ENCODE measurements at regions not wholly inside any gene's neighbourhood (a gene's known extent, or its start where the extent isn't known, plus 50 kb on each side); places are given as distances from the start of the nearest gene placed in this dataset.

- H3K4me3 ChIP-seq: no peak overlapping the region
- no peak overlapping the region for H3K9ac ChIP-seq (ENCODE audit: low read depth in 2 of 2, low read length in 2 of 2)
- DNase-seq: no peak
- H3K4me1 ChIP-seq: no peaks in the 10 kb centered on the region
- no peak for TF ChIP-seq CTCF (IDR thresholded peaks at IDR 0.05)
- H3K36me3 ChIP-seq: no peaks in the 10 kb centered on the region
- intact Hi-C loops (cut with DNase I): no loop called here
- H3K9me3 ChIP-seq: no peaks in the 10 kb centered on the region
- no peaks in the 10 kb centered on the region for H3K27me3 ChIP-seq
- H3K27ac ChIP-seq: no peak overlapping the region
Observed at GRCh38 chr3:159841766-159842165, 146.9 kb upstream of the IL12A start.

DNA sequence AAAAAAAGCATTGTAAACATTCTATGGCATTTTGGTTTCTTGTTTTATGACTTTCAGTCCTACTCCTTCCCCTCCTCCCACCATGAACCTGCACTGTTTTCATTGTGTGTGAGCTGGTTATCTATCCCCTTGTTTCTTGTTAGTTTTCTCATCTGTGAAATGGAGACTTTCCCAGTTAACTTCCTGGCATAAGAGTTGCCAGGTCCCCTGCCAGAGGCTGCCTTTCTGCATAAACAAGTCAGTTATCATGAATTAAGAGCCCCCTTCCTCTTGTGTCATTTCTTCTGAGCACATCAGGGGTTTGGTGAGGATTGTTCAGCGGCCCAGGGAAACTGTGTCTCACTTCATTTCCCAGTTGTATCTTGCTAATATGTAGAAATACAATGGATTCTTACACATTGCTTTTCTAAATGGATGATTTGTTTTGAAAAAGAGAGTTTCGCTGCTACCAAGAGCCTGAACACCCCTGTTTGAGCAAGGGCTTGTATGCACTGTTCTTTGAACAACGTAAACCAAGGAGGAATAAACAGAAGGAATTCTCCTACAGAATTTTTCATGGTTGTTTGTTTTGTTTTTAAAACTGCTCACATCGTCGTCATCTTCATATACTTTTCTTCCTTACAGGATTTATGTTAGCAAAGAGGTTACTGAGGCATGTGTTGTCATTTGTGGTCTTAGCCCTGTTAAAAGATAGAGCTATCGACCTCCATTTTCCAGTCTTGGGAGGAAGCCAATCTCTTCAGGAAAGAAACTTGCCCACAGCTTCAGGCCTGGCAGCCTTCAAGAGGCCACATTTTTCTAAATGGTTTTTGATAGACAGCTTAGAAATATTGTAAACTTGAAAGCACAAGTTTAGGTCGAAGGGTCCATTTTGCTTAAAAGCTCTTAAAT is 144.6 kb upstream of the IL12A start:
- DNase-seq: no peak
- no peak overlapping the region for H3K9ac ChIP-seq (ENCODE audit: low read depth in 2 of 2, low read length in 2 of 2)
- H3K4me3 ChIP-seq: no peak overlapping the region
- TF ChIP-seq CTCF (IDR thresholded peaks at IDR 0.05): no peak
- intact Hi-C loops (cut with DNase I): no loop called here
- no peaks in the 10 kb centered on the region for H3K9me3 ChIP-seq
- no peaks in the 10 kb centered on the region for H3K36me3 ChIP-seq
- no peak overlapping the region for H3K27ac ChIP-seq
- H3K4me1 ChIP-seq: no peaks in the 10 kb centered on the region
- H3K27me3 ChIP-seq: no peaks in the 10 kb centered on the region

DNA sequence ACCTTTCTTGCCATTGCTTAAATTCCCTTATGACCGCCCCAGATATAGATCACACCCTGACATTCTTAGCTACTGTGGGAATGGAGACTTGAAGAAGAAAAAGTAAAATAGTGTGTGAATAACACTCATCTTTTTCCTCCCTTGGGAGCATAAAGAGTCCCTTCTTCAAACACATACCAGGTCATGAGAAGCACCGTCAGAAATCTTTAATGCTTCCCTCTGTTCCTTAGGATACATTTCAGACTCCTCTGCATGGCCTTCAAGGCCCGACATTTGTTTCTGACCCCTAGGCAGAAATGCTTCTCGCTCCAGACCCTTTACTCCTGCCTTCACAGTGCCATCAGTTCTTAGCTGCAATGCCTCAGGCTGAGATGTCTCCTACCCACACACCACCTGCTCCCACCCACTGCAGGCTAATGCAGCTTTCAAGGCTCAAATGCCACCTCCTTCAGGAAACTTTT is 143.8 kb upstream of the IL12A start:
- Histone ChIP-seq H3K9me3 (no peaks in the 10 kb centered on the region), H3K9ac (ENCODE audit: low read depth in 2 of 2, low read length in 2 of 2) (no peak overlapping the region), H3K27ac (no peak overlapping the region), H3K4me1 (no peaks in the 10 kb centered on the region), H3K4me3 (no peak overlapping the region), H3K36me3 (no peaks in the 10 kb centered on the region), H3K27me3 (no peaks in the 10 kb centered on the region)
- no peak for TF ChIP-seq CTCF (IDR thresholded peaks at IDR 0.05)
- intact Hi-C loops (cut with DNase I): no loop called here
- no peak for DNase-seq

DNA sequence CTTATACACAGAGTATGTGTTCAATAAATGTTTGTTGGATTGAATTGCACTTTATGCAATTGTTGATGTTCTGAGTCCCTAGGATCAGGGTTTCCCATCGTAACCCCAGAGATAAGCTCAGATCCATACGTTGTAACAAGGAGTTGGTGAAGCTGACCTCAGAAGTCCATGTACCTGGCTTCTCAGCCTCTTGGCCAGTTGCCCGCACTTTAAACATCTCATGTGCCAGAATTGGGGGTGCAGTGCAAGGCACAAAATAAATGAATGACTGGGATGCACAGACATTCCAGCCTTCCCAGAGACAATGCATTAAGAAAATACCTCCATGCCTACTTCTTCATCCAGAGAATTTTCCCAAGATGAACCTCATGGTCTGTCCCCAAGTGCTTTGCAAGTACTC is 142.9 kb upstream of the IL12A start:
- Histone ChIP-seq H3K9ac (ENCODE audit: low read depth in 2 of 2, low read length in 2 of 2) (no peak overlapping the region), H3K4me3 (no peak overlapping the region), H3K9me3 (no peaks in the 10 kb centered on the region), H3K27ac (no peak overlapping the region), H3K27me3 (no peaks in the 10 kb centered on the region), H3K4me1 (no peaks in the 10 kb centered on the region), H3K36me3 (no peaks in the 10 kb centered on the region)
- no peak for TF ChIP-seq CTCF (IDR thresholded peaks at IDR 0.05)
- no peak for DNase-seq
- intact Hi-C loops (cut with DNase I): no loop called here

GRCh38 chr3:159846255-159846654 is 142.4 kb upstream of the IL12A start:
- no peaks in the 10 kb centered on the region for H3K9me3 ChIP-seq
- intact Hi-C loops (cut with DNase I): no loop called here
- no peak overlapping the region for H3K4me3 ChIP-seq
- H3K9ac ChIP-seq (ENCODE audit: low read depth in 2 of 2, low read length in 2 of 2): no peak overlapping the region
- no peaks in the 10 kb centered on the region for H3K36me3 ChIP-seq
- TF ChIP-seq CTCF (IDR thresholded peaks at IDR 0.05): no peak
- no peak overlapping the region for H3K27ac ChIP-seq
- no peaks in the 10 kb centered on the region for H3K27me3 ChIP-seq
- no peaks in the 10 kb centered on the region for H3K4me1 ChIP-seq
- no peak for DNase-seq

Data from colonic mucosa (tissue), 4 donors.